ENCODE measurements at regions not wholly inside any gene's neighbourhood (a gene's known extent, or its start where the extent isn't known, plus 50 kb on each side); places are given as distances from the start of the nearest gene placed in this dataset.

GRCh38 chr15:96122077-96123027 lies 208.1 kb upstream of the NR2F2 start:
- Mint-ChIP-seq H3K36me3 (ENCODE audit: low read depth) (no peaks in the 10 kb centered on the region), H3K4me3 (no peak overlapping the region), H3K27me3 (no peaks in the 10 kb centered on the region), H3K4me1 (no peaks in the 10 kb centered on the region), H3K9me3 (no peaks in the 10 kb centered on the region), H3K27ac (no peak overlapping the region)
- DNase-seq = no peak
- no peak for ATAC-seq

GRCh38 chr15:96123028-96123400 lies 207.5 kb upstream of the NR2F2 start:
- no peaks in the 10 kb centered on the region for H3K4me1 Mint-ChIP-seq
- no peaks in the 10 kb centered on the region for H3K9me3 Mint-ChIP-seq
- no peak overlapping the region for H3K27ac Mint-ChIP-seq
- ATAC-seq (no peak), DNase-seq (no peak)
- H3K4me3 Mint-ChIP-seq = no peak overlapping the region
- H3K36me3 Mint-ChIP-seq (ENCODE audit: low read depth) = no peaks in the 10 kb centered on the region
- no peaks in the 10 kb centered on the region for H3K27me3 Mint-ChIP-seq

- H3K4me3 Mint-ChIP-seq = no peak overlapping the region
- H3K9me3 Mint-ChIP-seq = no peaks in the 10 kb centered on the region
- ATAC-seq = no peak
- no peaks in the 10 kb centered on the region for H3K4me1 Mint-ChIP-seq
- no peak for DNase-seq
- H3K27ac Mint-ChIP-seq = no peak overlapping the region
- no peaks in the 10 kb centered on the region for H3K36me3 Mint-ChIP-seq (ENCODE audit: low read depth)
- no peaks in the 10 kb centered on the region for H3K27me3 Mint-ChIP-seq
Measured at GRCh38 chr15:96123630-96124187, 206.8 kb upstream of the NR2F2 start.

GRCh38 chr15:96124436-96124835 lies 206.1 kb upstream of the NR2F2 start:
- Mint-ChIP-seq H3K27me3 (peaks cover under 1% of the 10 kb centered on the region), H3K36me3 (ENCODE audit: low read depth) (no peaks in the 10 kb centered on the region), H3K9me3 (no peaks in the 10 kb centered on the region), H3K27ac (no peak overlapping the region), H3K4me3 (no peak overlapping the region), H3K4me1 (no peaks in the 10 kb centered on the region)
- no peak for ATAC-seq
- no peak for DNase-seq

- no peaks in the 10 kb centered on the region for H3K4me1 Mint-ChIP-seq
- H3K27ac Mint-ChIP-seq = no peak overlapping the region
- no peak for ATAC-seq
- peaks cover 2% of the 10 kb centered on the region for H3K27me3 Mint-ChIP-seq
- H3K9me3 Mint-ChIP-seq = no peaks in the 10 kb centered on the region
- H3K36me3 Mint-ChIP-seq (ENCODE audit: low read depth) = no peaks in the 10 kb centered on the region
- no peak for DNase-seq
- no peak overlapping the region for H3K4me3 Mint-ChIP-seq
Measured at GRCh38 chr15:96125721-96126415, 204.6 kb upstream of the NR2F2 start.

- DNase-seq (no peak), ATAC-seq (no peak)
- no peak overlapping the region for H3K27ac Mint-ChIP-seq
- no peak overlapping the region for H3K4me3 Mint-ChIP-seq
- H3K4me1 Mint-ChIP-seq = no peaks in the 10 kb centered on the region
- no peaks in the 10 kb centered on the region for H3K36me3 Mint-ChIP-seq (ENCODE audit: low read depth)
- no peaks in the 10 kb centered on the region for H3K9me3 Mint-ChIP-seq
- peaks cover 2% of the 10 kb centered on the region for H3K27me3 Mint-ChIP-seq
Measured at GRCh38 chr15:96126859-96127258, 203.6 kb upstream of the NR2F2 start.

GRCh38 chr15:96130734-96131133 lies 199.8 kb upstream of the NR2F2 start:
- Mint-ChIP-seq H3K27ac (no peak overlapping the region), H3K27me3 (peaks cover 2% of the 10 kb centered on the region), H3K4me3 (no peak overlapping the region), H3K9me3 (no peaks in the 10 kb centered on the region), H3K4me1 (no peaks in the 10 kb centered on the region), H3K36me3 (ENCODE audit: low read depth) (no peaks in the 10 kb centered on the region)
- no peak for ATAC-seq
- no peak for DNase-seq

GRCh38 chr15:96132126-96132525 lies 198.4 kb upstream of the NR2F2 start:
- no peak overlapping the region for H3K27ac Mint-ChIP-seq
- H3K4me3 Mint-ChIP-seq = no peak overlapping the region
- no peak for ATAC-seq
- H3K9me3 Mint-ChIP-seq = peaks cover 2% of the 10 kb centered on the region
- H3K27me3 Mint-ChIP-seq = peaks cover 2% of the 10 kb centered on the region
- DNase-seq = no peak
- no peaks in the 10 kb centered on the region for H3K36me3 Mint-ChIP-seq (ENCODE audit: low read depth)
- H3K4me1 Mint-ChIP-seq = no peaks in the 10 kb centered on the region

GRCh38 chr15:96135166-96136093 lies 195.1 kb upstream of the NR2F2 start:
- H3K4me3 Mint-ChIP-seq = no peak overlapping the region
- H3K36me3 Mint-ChIP-seq (ENCODE audit: low read depth) = no peaks in the 10 kb centered on the region
- H3K27me3 Mint-ChIP-seq = peaks cover 2% of the 10 kb centered on the region
- H3K4me1 Mint-ChIP-seq = no peaks in the 10 kb centered on the region
- no peak overlapping the region for H3K27ac Mint-ChIP-seq
- ATAC-seq (no peak), DNase-seq (no peak)
- peaks cover 8% of the 10 kb centered on the region for H3K9me3 Mint-ChIP-seq

- Mint-ChIP-seq H3K36me3 (ENCODE audit: low read depth) (no peaks in the 10 kb centered on the region), H3K9me3 (peaks cover 8% of the 10 kb centered on the region), H3K27me3 (peaks cover 7% of the 10 kb centered on the region), H3K4me3 (no peak overlapping the region), H3K27ac (no peak overlapping the region), H3K4me1 (no peaks in the 10 kb centered on the region)
- DNase-seq = no peak
- ATAC-seq = no peak
Measured at GRCh38 chr15:96138985-96139384, 191.5 kb upstream of the NR2F2 start.

- Mint-ChIP-seq H3K4me1 (no peaks in the 10 kb centered on the region), H3K27ac (no peak overlapping the region), H3K4me3 (no peak overlapping the region), H3K36me3 (ENCODE audit: low read depth) (no peaks in the 10 kb centered on the region), H3K9me3 (peaks cover 4% of the 10 kb centered on the region), H3K27me3 (peaks cover 5% of the 10 kb centered on the region)
- ATAC-seq = no peak
- no peak for DNase-seq
Measured at GRCh38 chr15:96142498-96142897, 188.0 kb upstream of the NR2F2 start.

- Mint-ChIP-seq H3K4me3 (no peak overlapping the region), H3K9me3 (no peaks in the 10 kb centered on the region), H3K27me3 (peaks cover 9% of the 10 kb centered on the region), H3K27ac (no peak overlapping the region), H3K4me1 (no peaks in the 10 kb centered on the region), H3K36me3 (ENCODE audit: low read depth) (no peaks in the 10 kb centered on the region)
- ATAC-seq (no peak), DNase-seq (no peak)
Measured at GRCh38 chr15:96144734-96145133, 185.8 kb upstream of the NR2F2 start.

- Mint-ChIP-seq H3K4me1 (no peaks in the 10 kb centered on the region), H3K36me3 (ENCODE audit: low read depth) (no peaks in the 10 kb centered on the region), H3K9me3 (no peaks in the 10 kb centered on the region), H3K4me3 (no peak overlapping the region), H3K27me3 (peaks cover 5% of the 10 kb centered on the region), H3K27ac (no peak overlapping the region)
- DNase-seq (no peak), ATAC-seq (no peak)
Measured at GRCh38 chr15:96146726-96147125, 183.8 kb upstream of the NR2F2 start.

- H3K4me3 Mint-ChIP-seq = no peak overlapping the region
- H3K36me3 Mint-ChIP-seq (ENCODE audit: low read depth) = no peaks in the 10 kb centered on the region
- DNase-seq (no peak), ATAC-seq (no peak)
- peaks cover 5% of the 10 kb centered on the region for H3K27me3 Mint-ChIP-seq
- no peaks in the 10 kb centered on the region for H3K9me3 Mint-ChIP-seq
- no peaks in the 10 kb centered on the region for H3K4me1 Mint-ChIP-seq
- H3K27ac Mint-ChIP-seq = no peak overlapping the region
Measured at GRCh38 chr15:96147267-96147666, 183.2 kb upstream of the NR2F2 start.

All from activated naive CD8-positive, alpha-beta T cell treated with anti-CD3 and anti-CD28 coated beads, Interleukin-2, amount 50 U/mL, for 24 hours (primary cell).